SH-SY5Y (cell line): ENCODE measurements at regions not wholly inside any gene's neighbourhood (a gene's known extent, or its start where the extent isn't known, plus 50 kb on each side); places are given as distances from the start of the nearest gene placed in this dataset.

Experiments
- GATA2 ChIP-seq: IDR thresholded peaks from 2 replicates; pipeline ENCODE4 v1.6.1; 2011; ENCODE audit warnings: mild to moderate bottlenecking, low read depth, low read length
- GATA3 ChIP-seq: IDR thresholded peaks from 2 replicates; pipeline ENCODE4 v1.6.1; 2011; ENCODE audit warnings: low read depth, mild to moderate bottlenecking, low read length, moderate library complexity

DNA sequence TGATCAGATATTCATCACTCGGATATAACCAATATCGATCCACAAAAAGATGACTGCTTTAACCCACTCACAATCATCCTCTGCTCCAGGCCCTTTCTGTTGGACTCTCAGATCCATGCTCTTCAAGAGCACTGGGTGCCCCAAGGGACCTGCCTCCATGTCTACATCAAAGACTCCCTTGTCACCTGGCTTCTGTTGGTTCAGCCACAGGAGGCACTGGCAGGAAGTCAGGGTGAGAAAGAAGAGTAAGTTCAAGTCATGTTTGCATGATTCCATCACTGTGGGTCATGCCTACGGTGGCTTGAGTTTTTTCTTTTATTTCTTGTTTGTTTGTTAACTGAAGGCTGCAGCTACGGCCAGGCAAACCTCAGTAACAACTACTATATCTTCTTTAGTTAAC lies 243.3 kb downstream of the ADGRG6 start:
- no peak for TF ChIP-seq GATA3
- no peak for TF ChIP-seq GATA2
